Caco-2 (cell line): ENCODE measurements at regions not wholly inside any gene's neighbourhood (a gene's known extent, or its start where the extent isn't known, plus 50 kb on each side); places are given as distances from the start of the nearest gene placed in this dataset.

ENCODE experiments used
- BruUV-seq: library from RNA; stranded (reverse); fragments of 400-500 nt; replicated peaks from 2 replicates; lab custom pipeline; 2021; lab: Mats Ljungman, UMichigan
- CTCF ChIA-PET: fragments of 300-600 bp; sonication (Branson Sonifier 250); formaldehyde crosslinking; loops from one replicate; lab custom pipeline; 2022; ENCODE audit warnings: antibody characterized with exemption; lab: Charles Lee
- POLR2A ChIA-PET: fragments of 300-600 bp; sonication (Branson Sonifier 250); formaldehyde crosslinking; loops from one replicate; lab custom pipeline; 2022; ENCODE audit warnings: antibody characterized with exemption; lab: Charles Lee
- DNase-seq, 2 experiments: peaks; one replicate each; pipeline versions ENCODE4 v3.0.0 to v3.0.0-alpha.2; 2020 to 2022
- H3K27me3 ChIP-seq: replicated peaks from 2 replicates; pipeline ENCODE4 v1.6.0; 2011; ENCODE audit warnings: low read length; ENCODE audit not compliant: control insufficient read depth, insufficient read depth
- H3K36me3 ChIP-seq: 2 replicates; pipeline ENCODE4 v1.5.1; 2011; ENCODE audit warnings: low read length; ENCODE audit not compliant: control insufficient read depth, insufficient read depth
- H3K4me1 ChIP-seq: fragments of 250-450 bp; sonication (Bioruptor Pico); 2 replicates; pipeline ENCODE4 v1.5.1; 2020; ENCODE audit warnings: mild to moderate bottlenecking
- H3K4me3 ChIP-seq: 2 replicates; pipeline ENCODE4 v1.5.1; 2011; ENCODE audit warnings: low read depth, mild to moderate bottlenecking, control low read depth, low read length
- H3K9me3 ChIP-seq: fragments of 250-450 bp; sonication (Bioruptor Pico); 2 replicates; pipeline ENCODE4 v1.5.1; 2020; ENCODE audit warnings: mild to moderate bottlenecking, moderate library complexity
- H3K27ac Mint-ChIP-seq: one replicate; pipeline ENCODE4 v1.8.0; 2022; ENCODE audit warnings: mixed read lengths; ENCODE audit not compliant: unreplicated experiment
- H3K27me3 Mint-ChIP-seq: one replicate; pipeline ENCODE4 v1.8.0; 2022; ENCODE audit warnings: mixed read lengths; ENCODE audit not compliant: insufficient read depth, unreplicated experiment
- H3K36me3 Mint-ChIP-seq: one replicate; pipeline ENCODE4 v1.8.0; 2022; ENCODE audit warnings: mild to moderate bottlenecking, mixed read lengths; ENCODE audit not compliant: insufficient read depth, unreplicated experiment
- H3K4me1 Mint-ChIP-seq: one replicate; pipeline ENCODE4 v1.8.0; 2022; ENCODE audit warnings: low read depth, mixed read lengths; ENCODE audit not compliant: unreplicated experiment
- H3K4me3 Mint-ChIP-seq: one replicate; pipeline ENCODE4 v1.8.0; 2022; ENCODE audit warnings: mild to moderate bottlenecking, moderate library complexity, mixed read lengths; ENCODE audit not compliant: unreplicated experiment
- H3K9me3 Mint-ChIP-seq: one replicate; pipeline ENCODE4 v1.8.0; 2022; ENCODE audit warnings: mixed read lengths; ENCODE audit not compliant: unreplicated experiment
- intact Hi-C: fragments of 100-400 bp; cut with micrococcal nuclease; formaldehyde crosslinking; loops from one replicate; pipeline ENCODE4 v1.10.0; 2022; ENCODE audit not compliant: unreplicated experiment
- TF ChIP-seq, protein P1 (sequence below), 2 experiments: fragments of 200-600 bp in 1 of 2; IDR thresholded peaks; 1 replicate in 1 of 2; 2 replicates in 1 of 2; pipeline versions ENCODE4 v1.5.1 to v1.8.0; 2011 to 2022; ENCODE audit warnings: antibody characterized with exemption in 1 of 2, control low read depth in 1 of 2, inconsistent platforms in 1 of 2, low read depth in 1 of 2, low read length in 1 of 2, mild to moderate bottlenecking in 1 of 2, moderate library complexity in 1 of 2; ENCODE audit not compliant: insufficient read depth in 1 of 2, severe bottlenecking in 1 of 2, unreplicated experiment in 1 of 2

DNA sequence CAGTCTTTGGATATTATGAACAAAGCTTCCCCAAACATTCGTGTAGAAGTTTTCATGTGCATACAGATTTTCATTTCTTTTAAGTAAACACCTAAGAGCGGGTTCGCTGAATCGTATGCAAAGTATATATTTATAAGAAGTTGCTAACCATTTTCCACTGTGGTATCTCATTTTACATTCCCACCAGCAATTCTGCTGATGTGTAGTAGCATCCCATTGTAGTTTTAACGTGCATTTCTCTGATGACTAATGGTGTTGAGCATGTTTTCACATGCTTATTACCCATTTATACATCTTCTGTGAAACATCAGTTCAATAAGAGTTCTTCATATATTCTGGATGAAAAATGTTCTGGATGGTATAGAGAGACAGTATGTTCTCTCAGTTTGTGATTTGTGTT lies 97.4 kb downstream of the IYD start:
- no TSS peak for BruUV-seq
- no peaks in the 10 kb centered on the region for H3K4me1 Mint-ChIP-seq
- ChIA-PET POLR2A (no interaction called here), CTCF (no interaction called here)
- DNase-seq, result no peak
- intact Hi-C loops, result no loop called here
- Histone ChIP-seq H3K4me1 (no peaks in the 10 kb centered on the region), H3K9me3 (peaks cover 1% of the 10 kb centered on the region; the same call in 1 of the 2 replicates), H3K27me3 (no peaks in the 10 kb centered on the region), H3K4me3 (no peak overlapping the region), H3K36me3 (no peaks in the 10 kb centered on the region)
- H3K27me3 Mint-ChIP-seq, result no peaks in the 10 kb centered on the region
- H3K4me3 Mint-ChIP-seq, result no peak overlapping the region
- H3K36me3 Mint-ChIP-seq, result no peaks in the 10 kb centered on the region
- H3K9me3 Mint-ChIP-seq, result no peaks in the 10 kb centered on the region
- TF ChIP-seq, protein P1, sequence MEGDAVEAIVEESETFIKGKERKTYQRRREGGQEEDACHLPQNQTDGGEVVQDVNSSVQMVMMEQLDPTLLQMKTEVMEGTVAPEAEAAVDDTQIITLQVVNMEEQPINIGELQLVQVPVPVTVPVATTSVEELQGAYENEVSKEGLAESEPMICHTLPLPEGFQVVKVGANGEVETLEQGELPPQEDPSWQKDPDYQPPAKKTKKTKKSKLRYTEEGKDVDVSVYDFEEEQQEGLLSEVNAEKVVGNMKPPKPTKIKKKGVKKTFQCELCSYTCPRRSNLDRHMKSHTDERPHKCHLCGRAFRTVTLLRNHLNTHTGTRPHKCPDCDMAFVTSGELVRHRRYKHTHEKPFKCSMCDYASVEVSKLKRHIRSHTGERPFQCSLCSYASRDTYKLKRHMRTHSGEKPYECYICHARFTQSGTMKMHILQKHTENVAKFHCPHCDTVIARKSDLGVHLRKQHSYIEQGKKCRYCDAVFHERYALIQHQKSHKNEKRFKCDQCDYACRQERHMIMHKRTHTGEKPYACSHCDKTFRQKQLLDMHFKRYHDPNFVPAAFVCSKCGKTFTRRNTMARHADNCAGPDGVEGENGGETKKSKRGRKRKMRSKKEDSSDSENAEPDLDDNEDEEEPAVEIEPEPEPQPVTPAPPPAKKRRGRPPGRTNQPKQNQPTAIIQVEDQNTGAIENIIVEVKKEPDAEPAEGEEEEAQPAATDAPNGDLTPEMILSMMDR (IDR thresholded peaks at IDR 0.05; ENCODE audit: insufficient read depth in 1 of 2, low read depth in 1 of 2, low read length in 1 of 2, severe bottlenecking in 1 of 2, unreplicated experiment in 1 of 2), result no peak
- H3K27ac Mint-ChIP-seq, result no peak overlapping the region

GRCh38 chr6:150470131-150470530 lies 101.3 kb downstream of the IYD start:
- Mint-ChIP-seq H3K4me3 (no peak overlapping the region), H3K36me3 (no peaks in the 10 kb centered on the region), H3K27ac (no peak overlapping the region), H3K4me1 (no peaks in the 10 kb centered on the region), H3K27me3 (no peaks in the 10 kb centered on the region), H3K9me3 (no peaks in the 10 kb centered on the region)
- H3K36me3 ChIP-seq, result no peaks in the 10 kb centered on the region
- TF ChIP-seq, protein P1 (IDR thresholded peaks at IDR 0.05; ENCODE audit: insufficient read depth in 1 of 2, low read depth in 1 of 2, low read length in 1 of 2, severe bottlenecking in 1 of 2, unreplicated experiment in 1 of 2), result no peak
- no peak for DNase-seq
- H3K4me1 ChIP-seq, result no peaks in the 10 kb centered on the region
- no peaks in the 10 kb centered on the region for H3K9me3 ChIP-seq
- no peaks in the 10 kb centered on the region for H3K27me3 ChIP-seq
- no TSS peak for BruUV-seq
- intact Hi-C loops, result no loop called here
- CTCF ChIA-PET, result no interaction called here
- POLR2A ChIA-PET, result no interaction called here
- no peak overlapping the region for H3K4me3 ChIP-seq

GRCh38 chr6:150470960-150471665 lies 102.3 kb downstream of the IYD start:
- Mint-ChIP-seq H3K36me3 (no peaks in the 10 kb centered on the region), H3K9me3 (no peaks in the 10 kb centered on the region), H3K4me1 (no peaks in the 10 kb centered on the region), H3K27ac (no peak overlapping the region), H3K27me3 (no peaks in the 10 kb centered on the region), H3K4me3 (no peak overlapping the region)
- no peaks in the 10 kb centered on the region for H3K4me1 ChIP-seq
- no TSS peak for BruUV-seq
- TF ChIP-seq, protein P1 (IDR thresholded peaks at IDR 0.05; ENCODE audit: insufficient read depth in 1 of 2, low read depth in 1 of 2, low read length in 1 of 2, severe bottlenecking in 1 of 2, unreplicated experiment in 1 of 2), result no peak
- CTCF ChIA-PET, result no interaction called here
- POLR2A ChIA-PET, result no interaction called here
- intact Hi-C loops, result no loop called here
- no peaks in the 10 kb centered on the region for H3K9me3 ChIP-seq
- DNase-seq, result no peak
- no peak overlapping the region for H3K4me3 ChIP-seq
- no peaks in the 10 kb centered on the region for H3K27me3 ChIP-seq
- no peaks in the 10 kb centered on the region for H3K36me3 ChIP-seq
